VCaP (cell line): ENCODE measurements at regions not wholly inside any gene's neighbourhood (a gene's known extent, or its start where the extent isn't known, plus 50 kb on each side); places are given as distances from the start of the nearest gene placed in this dataset.
"Not testable (repeated sequence)": the region's sequence is repeated elsewhere in the genome, so short reads cannot be mapped to it uniquely, and the experiment has no call there.

Experiments
- H3K27ac ChIP-seq: fragments of 450-650 bp; 2 replicates; pipeline ENCODE4 v1.5.1; 2017
- CTCF ChIP-seq: fragments of 450-650 bp; conservative IDR thresholded peaks from 2 replicates; pipeline ENCODE4 v1.5.1; 2017; ENCODE audit warnings: mild to moderate bottlenecking, moderate library complexity

- H3K27ac ChIP-seq, result no peak overlapping the region
- no peak for TF ChIP-seq CTCF
These were observed 64.3 kb upstream of the BOD1 start for GRCh38 chr5:173680660-173681242.

GRCh38 chr5:173682313-173682712 lies 65.9 kb upstream of the BOD1 start:
- no peak overlapping the region for H3K27ac ChIP-seq
- no peak for TF ChIP-seq CTCF

GRCh38 chr5:173684535-173684934 lies 68.1 kb upstream of the BOD1 start:
- H3K27ac ChIP-seq, result not testable (repeated sequence)

- H3K27ac ChIP-seq, result no peak overlapping the region
- no peak for TF ChIP-seq CTCF
These were observed 70.5 kb upstream of the BOD1 start for GRCh38 chr5:173686950-173687349.

- TF ChIP-seq CTCF, result no peak
- peak overlapping the region; percentile 74 for H3K27ac ChIP-seq
These were observed 72.3 kb upstream of the BOD1 start for GRCh38 chr5:173688703-173689102.

GRCh38 chr5:173689171-173689736 lies 72.8 kb upstream of the BOD1 start:
- no peak for TF ChIP-seq CTCF
- peak overlapping the region; percentile 74 for H3K27ac ChIP-seq

- TF ChIP-seq CTCF, result peak; percentile 25
- H3K27ac ChIP-seq, result peak overlapping the region; percentile 74
These were observed 73.4 kb upstream of the BOD1 start for GRCh38 chr5:173689737-173690360.

GRCh38 chr5:173691931-173692330 lies 75.5 kb upstream of the BOD1 start:
- no peak overlapping the region for H3K27ac ChIP-seq

More at GRCh38 chr5:173691931-173692330, 75.5 kb upstream of the BOD1 start:
- no peak for TF ChIP-seq CTCF
